Common myeloid progenitor, CD34-positive (primary cell): ENCODE measurements at regions not wholly inside any gene's neighbourhood (a gene's known extent, or its start where the extent isn't known, plus 50 kb on each side); places are given as distances from the start of the nearest gene placed in this dataset.

Experiments
- CTCF ChIA-PET: fragments of 350-600 bp; sonication (Branson Sonifier 250); formaldehyde crosslinking; loops from one replicate; lab custom pipeline; 2021; ENCODE audit warnings: antibody characterized with exemption; lab: Charles Lee
- POLR2A ChIA-PET: fragments of 350-600 bp; sonication (Branson Sonifier 250); formaldehyde crosslinking; loops from one replicate; lab custom pipeline; 2021; ENCODE audit warnings: antibody characterized with exemption; lab: Charles Lee
- DNase-seq, 3 donors: peaks; one replicate each; pipeline versions ENCODE4 v3.0.0 to v3.0.0-alpha.2; 2013
- H3K27ac ChIP-seq, 2 experiments: 1 replicate in 1 of 2; 2 replicates in 1 of 2; pipeline ENCODE4 v1.7.0; 2013; ENCODE audit warnings: inconsistent platforms in 2 of 2, low read length in 2 of 2, mild to moderate bottlenecking in 2 of 2, low read depth in 1 of 2, moderate library complexity in 1 of 2; ENCODE audit not compliant: severe bottlenecking in 2 of 2, insufficient read depth in 1 of 2, poor library complexity in 1 of 2
- H3K27me3 ChIP-seq, 5 experiments: replicated peaks in 2 of 5; 1 replicate in 3 of 5; 2 replicates in 2 of 5; pipeline versions ENCODE4 v1.6.1 to v1.7.0; 2013; ENCODE audit warnings: low read length in 4 of 5, mild to moderate bottlenecking in 2 of 5, moderate library complexity in 2 of 5, inconsistent platforms in 1 of 5; ENCODE audit not compliant: insufficient read depth in 5 of 5, control insufficient read depth in 4 of 5
- H3K36me3 ChIP-seq, 4 experiments: 1 replicate in 2 of 4; 2 replicates in 2 of 4; pipeline versions ENCODE4 v1.6.1 to v1.7.0; 2013; ENCODE audit warnings: low read length in 3 of 4, control low read depth in 1 of 4, mild to moderate bottlenecking in 1 of 4; ENCODE audit not compliant: control insufficient read depth in 4 of 4, insufficient read depth in 4 of 4
- H3K4me1 ChIP-seq, 4 experiments: 1 replicate in 3 of 4; 2 replicates in 1 of 4; pipeline versions ENCODE4 v1.6.1 to v1.7.1; 2013; ENCODE audit warnings: low read length in 3 of 4, mild to moderate bottlenecking in 3 of 4, control low read depth in 1 of 4, inconsistent platforms in 1 of 4, moderate library complexity in 1 of 4; ENCODE audit not compliant: control insufficient read depth in 4 of 4, insufficient read depth in 4 of 4; ENCODE audit errors: control extremely low read depth in 1 of 4
- H3K4me3 ChIP-seq, 7 experiments: 1 replicate in 4 of 7; 2 replicates in 3 of 7; pipeline versions ENCODE4 v1.5.1 to v1.7.0; 2013; ENCODE audit warnings: mild to moderate bottlenecking in 7 of 7, low read length in 6 of 7, moderate library complexity in 6 of 7, inconsistent platforms in 2 of 7, low read depth in 2 of 7, control low read depth in 1 of 7; ENCODE audit not compliant: insufficient read depth in 4 of 7, control insufficient read depth in 1 of 7; ENCODE audit errors: extremely low read depth in 1 of 7
- H3K9me3 ChIP-seq, 5 experiments: 1 replicate in 4 of 5; 2 replicates in 1 of 5; pipeline versions ENCODE4 v1.6.1 to v1.7.1; 2013; ENCODE audit warnings: low read length in 4 of 5, mild to moderate bottlenecking in 2 of 5, inconsistent platforms in 1 of 5, low read depth in 1 of 5, moderate library complexity in 1 of 5; ENCODE audit not compliant: control insufficient read depth in 4 of 5, insufficient read depth in 2 of 5; ENCODE audit errors: control extremely low read depth in 1 of 5
- WGBS: methylation state at CpG from one replicate; pipeline ENCODE4 v1.1.5; 2013; ENCODE audit not compliant: insufficient coverage; 5-methylcytosine and 5-hydroxymethylcytosine counted together

DNA sequence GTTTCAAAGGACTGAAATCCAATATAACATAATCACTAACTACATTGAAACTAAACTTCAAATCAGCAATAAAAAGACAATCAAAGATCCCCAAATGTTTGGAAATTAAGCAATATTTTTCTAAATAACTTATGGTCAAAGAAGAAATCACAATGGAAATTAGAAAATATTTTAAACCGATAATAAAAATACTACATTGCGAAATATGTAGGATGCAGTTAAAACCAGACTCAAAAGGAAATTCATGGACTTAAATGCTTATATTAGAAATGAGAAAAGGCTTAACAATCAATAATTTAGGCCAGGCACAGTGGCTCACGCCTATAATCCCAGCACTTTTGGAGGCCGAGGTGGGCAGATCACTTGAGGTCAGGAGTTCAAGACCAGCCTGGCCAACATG, 79.0 kb upstream of the HAAO start:
- CTCF ChIA-PET, result interaction anchor here (1.4 kb wide), 1 partner anchor 358 kb away, joined by 4 read pairs; no protein-coding TSS in a partner anchor
- peaks cover 6 to 36% (median 12%) of the 10 kb centered on the region in 4 experiments for H3K4me1 ChIP-seq
- H3K4me3 ChIP-seq, result no peak overlapping the region
- no peak for DNase-seq
- H3K36me3 ChIP-seq, result no peaks in the 10 kb centered on the region
- H3K9me3 ChIP-seq, result peaks cover 0 to 17% (median 10%) of the 10 kb centered on the region in 5 experiments
- 100% methylated on average over 2 of the region's 4 CpGs for WGBS
- no peak overlapping the region for H3K27ac ChIP-seq
- no peaks in the 10 kb centered on the region for H3K27me3 ChIP-seq
- POLR2A ChIA-PET, result interaction anchor here (0.6 kb wide), 1 partner anchor 625 kb away, joined by 4 read pairs; no protein-coding TSS in a partner anchor

DNA sequence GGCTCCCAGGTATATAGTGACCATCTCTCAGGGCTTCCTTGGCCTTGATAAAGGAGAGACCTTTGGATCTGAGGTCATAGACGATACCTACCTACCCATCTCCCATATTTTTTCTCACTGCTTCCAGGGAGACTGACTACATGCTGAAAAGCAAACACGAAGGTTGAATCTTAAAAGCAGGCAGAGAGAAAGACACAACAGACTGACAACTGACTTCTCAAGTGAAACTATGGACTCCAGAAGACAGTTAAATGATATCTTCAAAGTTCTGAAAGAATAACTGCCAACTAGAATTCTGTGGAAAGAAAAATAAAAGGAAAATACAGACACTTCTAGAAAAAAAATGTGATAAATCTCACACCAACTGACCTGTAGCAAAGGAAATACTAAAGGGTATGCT, 76.5 kb upstream of the HAAO start:
- CTCF ChIA-PET, result no interaction called here
- Histone ChIP-seq H3K27ac (no peak overlapping the region), H3K4me1 (peaks cover 6 to 23% (median 10%) of the 10 kb centered on the region in 4 experiments), H3K36me3 (no peaks in the 10 kb centered on the region), H3K9me3 (peaks cover 0 to 17% (median 10%) of the 10 kb centered on the region in 5 experiments), H3K4me3 (no peak overlapping the region), H3K27me3 (no peaks in the 10 kb centered on the region)
- POLR2A ChIA-PET, result no interaction called here
- DNase-seq, result peak in 2 of 3 donors; percentile 35 to 68
- 80% methylated on average over 1 of the region's 2 CpGs for WGBS

DNA sequence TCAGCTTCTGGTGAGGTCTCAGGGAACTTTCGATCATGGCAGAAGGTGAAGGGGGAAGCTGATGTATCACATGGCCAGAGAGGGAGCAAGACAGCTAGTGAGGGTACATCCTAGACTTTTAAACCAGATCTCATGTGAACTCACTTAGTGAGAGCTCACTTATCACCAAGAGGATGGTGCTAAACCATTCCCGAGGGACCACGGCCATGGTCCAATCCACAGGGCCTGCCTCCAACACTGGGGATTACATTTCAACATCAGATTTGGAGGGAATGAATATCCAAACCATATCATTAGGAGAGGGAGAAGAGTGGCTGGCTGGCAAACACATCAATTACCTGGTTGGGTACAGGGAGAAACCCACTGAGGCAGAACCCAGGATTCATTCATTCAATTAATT, 75.7 kb upstream of the HAAO start:
- Histone ChIP-seq H3K9me3 (peaks cover 0 to 17% (median 10%) of the 10 kb centered on the region in 5 experiments), H3K27me3 (no peaks in the 10 kb centered on the region), H3K36me3 (no peaks in the 10 kb centered on the region), H3K27ac (no peak overlapping the region), H3K4me3 (no peak overlapping the region), H3K4me1 (peaks cover 6 to 27% (median 13%) of the 10 kb centered on the region in 4 experiments)
- whole genome bisulfite sequencing, result 100% methylated on average over 2 of the region's 3 CpGs
- no peak for DNase-seq
- POLR2A ChIA-PET, result no interaction called here
- CTCF ChIA-PET, result no interaction called here

DNA sequence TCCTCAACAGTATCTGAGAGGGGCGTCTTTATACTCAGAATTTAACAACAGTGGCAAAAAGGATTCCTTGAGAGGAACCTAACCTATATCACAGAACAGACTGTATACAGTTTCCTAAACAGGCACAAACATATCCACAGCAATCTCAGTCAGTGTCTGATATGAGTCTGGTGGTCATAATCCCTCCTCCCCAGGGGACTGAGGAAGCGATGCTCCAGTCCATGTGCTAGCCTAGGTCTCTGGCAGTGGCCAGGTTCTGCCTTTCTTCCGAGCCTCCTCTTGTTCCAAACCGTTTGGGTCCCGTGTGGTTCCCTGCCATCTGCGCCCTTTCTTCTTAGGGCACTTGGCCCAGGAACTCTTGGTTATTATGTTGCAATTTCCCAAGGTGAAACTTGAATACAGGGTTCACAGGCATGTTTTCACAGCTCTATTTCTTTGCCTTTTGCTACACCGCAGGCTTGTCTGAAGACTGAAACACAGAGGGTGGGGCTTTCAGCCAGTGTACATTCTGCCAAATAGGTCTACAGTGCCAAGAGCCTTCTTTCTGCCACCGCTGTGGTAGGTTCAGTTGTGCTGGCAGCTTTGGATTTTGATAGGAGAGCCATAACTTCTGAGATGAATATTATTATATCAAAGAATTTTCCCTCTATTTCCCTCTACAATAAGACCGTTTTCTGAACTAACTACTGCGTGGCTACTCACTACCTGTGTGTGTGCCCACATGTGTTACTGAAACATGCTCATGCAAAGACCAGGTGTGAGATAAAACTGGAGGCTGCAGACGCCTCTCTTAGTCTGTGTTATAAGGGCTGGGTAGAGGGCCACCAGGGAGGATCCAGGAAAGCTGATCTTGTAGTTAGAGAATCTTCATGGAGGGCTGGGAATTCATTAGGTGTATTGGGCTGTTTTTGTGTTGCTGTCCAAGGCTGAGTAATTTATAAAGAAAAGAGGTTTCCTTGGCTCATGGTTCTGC, 75.0 kb upstream of the HAAO start:
- Histone ChIP-seq H3K27ac (no peak overlapping the region), H3K36me3 (no peaks in the 10 kb centered on the region), H3K9me3 (peaks cover 0 to 17% (median 10%) of the 10 kb centered on the region in 5 experiments), H3K27me3 (no peaks in the 10 kb centered on the region), H3K4me1 (peaks cover 3 to 26% (median 12%) of the 10 kb centered on the region in 4 experiments), H3K4me3 (no peak overlapping the region)
- CTCF ChIA-PET, result no interaction called here
- POLR2A ChIA-PET, result interaction anchor here (0.6 kb wide), 1 partner anchor 64 kb away, joined by 3 read pairs; no protein-coding TSS in a partner anchor
- 97% methylated on average over 8 of the region's 11 CpGs for WGBS
- DNase-seq, result no peak

DNA sequence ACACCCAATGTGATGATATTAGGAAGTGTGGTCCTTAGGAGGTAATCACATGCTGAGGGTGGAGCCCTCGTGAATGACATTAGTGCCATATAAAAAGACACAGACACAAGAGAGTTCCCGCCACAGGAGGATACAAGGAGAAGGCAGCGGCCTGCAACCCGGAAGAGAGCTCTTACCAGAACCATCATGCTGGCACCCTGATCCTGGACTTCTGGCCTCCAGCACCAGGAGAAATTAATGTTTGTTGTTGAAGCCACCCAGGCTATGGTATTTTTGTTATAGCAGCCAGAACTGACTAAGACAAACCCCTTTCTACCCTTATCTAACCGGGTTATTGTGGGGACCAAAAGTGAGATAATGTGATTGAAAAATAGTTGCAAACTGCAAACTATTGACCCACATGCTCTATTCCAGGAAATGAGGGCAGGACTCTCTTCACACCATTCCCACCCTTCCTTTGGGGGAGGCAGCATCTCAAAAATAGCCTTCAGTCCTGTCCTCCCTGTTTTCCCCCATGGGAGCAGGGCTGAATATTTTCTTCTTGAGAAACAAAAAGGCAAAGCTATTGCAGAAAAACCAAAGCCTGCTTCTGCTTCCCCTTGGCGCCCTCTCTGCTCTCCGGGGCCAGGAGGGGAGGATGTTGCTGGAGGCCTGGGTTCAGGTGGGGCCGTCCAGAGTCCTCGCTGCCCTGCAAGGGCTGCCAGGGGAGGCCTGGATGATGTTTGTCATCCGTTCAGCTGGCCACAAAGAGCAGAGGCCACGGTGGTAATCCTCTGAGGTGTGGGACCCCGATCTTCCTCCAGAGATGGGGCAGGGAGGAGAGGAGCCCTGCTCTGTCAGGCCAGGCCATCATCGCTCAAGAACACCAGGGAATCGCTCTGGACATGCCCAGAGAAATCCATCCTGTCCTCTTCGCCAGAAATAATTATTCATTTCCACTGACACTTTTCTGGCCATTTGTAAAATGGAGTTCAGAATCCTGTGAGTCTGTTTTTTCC, 73.8 kb upstream of the HAAO start:
- H3K4me3 ChIP-seq, result no peak overlapping the region
- peaks cover 0 to 17% (median 10%) of the 10 kb centered on the region in 5 experiments for H3K9me3 ChIP-seq
- peaks cover 0 to 27% (median 15%) of the 10 kb centered on the region in 4 experiments for H3K4me1 ChIP-seq
- no peak overlapping the region for H3K27ac ChIP-seq
- DNase-seq, result no peak
- POLR2A ChIA-PET, result no interaction called here
- H3K36me3 ChIP-seq, result no peaks in the 10 kb centered on the region
- CTCF ChIA-PET, result interaction anchor here (2.4 to 2.7 kb wide), 2 partner anchors 13 to 80 kb away, joined by 8 to 9 read pairs; no protein-coding TSS in a partner anchor
- H3K27me3 ChIP-seq, result no peaks in the 10 kb centered on the region
- 76% methylated on average over 12 of the region's 15 CpGs for WGBS

DNA sequence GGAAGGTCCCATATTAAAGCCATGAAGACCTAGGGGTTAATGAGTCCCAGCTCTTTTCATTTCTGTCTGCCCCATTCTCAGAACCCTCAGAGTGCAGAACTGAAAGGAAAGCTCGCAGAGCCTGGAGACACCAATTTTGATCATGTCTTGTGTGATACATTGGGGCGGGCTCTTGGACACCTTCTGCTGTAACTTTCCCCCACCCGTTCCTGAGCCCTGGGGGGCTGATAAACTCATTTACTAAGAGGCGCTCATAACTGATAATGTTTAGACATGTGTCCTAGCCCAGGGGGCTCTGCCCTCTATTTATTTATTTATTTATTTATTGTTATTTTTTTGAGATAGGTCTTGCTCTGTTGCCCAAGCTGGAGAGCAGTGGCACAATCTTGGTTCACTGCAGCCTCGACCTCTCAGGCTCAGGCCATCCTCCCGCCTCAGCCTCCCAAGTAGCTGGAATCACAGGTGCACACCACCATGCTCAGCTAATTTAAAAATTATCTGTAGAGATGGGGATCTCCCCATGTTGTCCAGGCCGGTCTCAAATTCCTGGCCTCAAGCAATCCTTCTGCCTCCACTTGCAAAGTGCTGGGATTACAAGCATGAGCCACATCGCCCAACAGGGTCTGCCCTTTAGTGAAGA, 72.4 kb upstream of the HAAO start:
- CTCF ChIA-PET, result interaction anchor here (1.3 to 2.7 kb wide), 3 partner anchors 15 to 82 kb away, joined by 3 to 9 read pairs (median 8); no protein-coding TSS in a partner anchor
- POLR2A ChIA-PET, result interaction anchor here (0.6 kb wide), 1 partner anchor 701 kb away, joined by 9 read pairs; no protein-coding TSS in a partner anchor

More for the DNA sequence above, 72.4 kb upstream of the HAAO start:
- Histone ChIP-seq H3K4me3 (no peak overlapping the region), H3K4me1 (peaks cover 2 to 40% (median 27%) of the 10 kb centered on the region in 4 experiments), H3K27ac (no peak overlapping the region), H3K9me3 (peaks cover 0 to 17% (median 10%) of the 10 kb centered on the region in 5 experiments), H3K27me3 (no peaks in the 10 kb centered on the region), H3K36me3 (no peaks in the 10 kb centered on the region)
- WGBS, result 95% methylated on average over 7 of the region's 8 CpGs
- no peak for DNase-seq
